HepG2 (cell line): ENCODE measurements at regions not wholly inside any gene's neighbourhood (a gene's known extent, or its start where the extent isn't known, plus 50 kb on each side); places are given as distances from the start of the nearest gene placed in this dataset.

Experiments used
- ATAC-seq: fragments of 200-7000 bp; cut with Tn5 transposase; 3 replicates; pipeline ENCODE4 v1.9.1; 2020; ENCODE audit warnings: mild to moderate bottlenecking, moderate library complexity
- BruUV-seq: library from RNA; stranded (reverse); fragments of 400-500 nt; replicated peaks from 2 replicates; lab custom pipeline; 2021; lab: Mats Ljungman, UMichigan
- CTCF ChIA-PET: fragments of 300-600 bp; formaldehyde crosslinking; extraction: SDS; loops from one replicate; lab custom pipeline; 2021; ENCODE audit warnings: low total read pairs, inconsistent platforms, low intra/inter-chr PET ratio; lab: Yijun Ruan, JAX
- POLR2A ChIA-PET: fragments of 350-600 bp; sonication (Branson Sonifier 250); formaldehyde crosslinking; loops from one replicate; lab custom pipeline; 2020; ENCODE audit warnings: antibody characterized with exemption, inconsistent platforms; lab: Yijun Ruan, JAX
- DNase-seq: peaks from one replicate; pipeline ENCODE4 v3.0.0-alpha.2; 2015; ENCODE audit warnings: low spot score
- FAIRE-seq: peaks from 3 replicates; lab custom pipeline; 2011; peaks lifted over from hg19 to GRCh38; lab: Jason Lieb, UNC
- H2AFZ ChIP-seq: one replicate; pipeline ENCODE4 v1.6.1; 2011; ENCODE audit warnings: low read length, inconsistent platforms
- H3K27ac ChIP-seq: fragments of 300-600 bp; 3 replicates; pipeline ENCODE4 v1.8.0; 2011; ENCODE audit warnings: mixed run types, mild to moderate bottlenecking, mixed read lengths, low read length, inconsistent platforms; ENCODE audit not compliant: insufficient read depth; ENCODE audit errors: extremely low read length
- H3K27me3 ChIP-seq, 2 experiments: fragments of 200-600 bp in 1 of 2; 2 replicates in 1 of 2; 3 replicates in 1 of 2; pipeline versions ENCODE4 v1.6.0 to v1.8.0; 2011; ENCODE audit warnings: low read length in 2 of 2, mild to moderate bottlenecking in 2 of 2, moderate library complexity in 2 of 2, inconsistent platforms in 1 of 2; ENCODE audit not compliant: insufficient read depth in 2 of 2, control insufficient read depth in 1 of 2
- H3K36me3 ChIP-seq, 2 experiments: fragments of 200-600 bp in 1 of 2; replicated peaks in 1 of 2; 2 replicates in 1 of 2; 3 replicates in 1 of 2; pipeline versions ENCODE4 v1.5.1 to v1.8.0; 2011; ENCODE audit warnings: low read length in 2 of 2, inconsistent platforms in 1 of 2; ENCODE audit not compliant: insufficient read depth in 2 of 2, control insufficient read depth in 1 of 2
- H3K4me1 ChIP-seq: 2 replicates; pipeline ENCODE4 v1.5.1; 2012; ENCODE audit warnings: low read length, inconsistent platforms; ENCODE audit not compliant: insufficient read depth
- H3K4me2 ChIP-seq: 2 replicates; pipeline ENCODE4 v1.6.0; 2011; ENCODE audit warnings: low read depth, low read length, inconsistent platforms
- H3K4me3 ChIP-seq, 3 experiments: fragments of 200-600 bp in 1 of 3; sonication (generic), shearing (Covaris generic) in 1 of 3; replicated peaks in 1 of 3; 2 replicates each; pipeline ENCODE4 v1.5.1; 2011 to 2016; ENCODE audit warnings: low read length in 3 of 3, inconsistent platforms in 2 of 3, low read depth in 2 of 3, mild to moderate bottlenecking in 2 of 3, control low read depth in 1 of 3, mixed read lengths in 1 of 3; ENCODE audit not compliant: insufficient read depth in 1 of 3
- H3K79me2 ChIP-seq: one replicate; pipeline ENCODE4 v1.6.1; 2011; ENCODE audit warnings: low read length, inconsistent platforms; ENCODE audit not compliant: insufficient read depth
- H3K9ac ChIP-seq: 2 replicates; pipeline ENCODE4 v1.6.0; 2011; ENCODE audit warnings: mild to moderate bottlenecking, low read depth, low read length, inconsistent platforms; ENCODE audit not compliant: insufficient read depth
- H3K9me3 ChIP-seq: 2 replicates; pipeline ENCODE4 v1.5.1; 2012; ENCODE audit warnings: mild to moderate bottlenecking, low read length
- H4K20me1 ChIP-seq: 2 replicates; pipeline ENCODE4 v1.6.0; 2011; ENCODE audit warnings: inconsistent platforms, mild to moderate bottlenecking, low read length, moderate library complexity; ENCODE audit not compliant: insufficient read depth
- AGO2 ChIP-seq: fragments of 200-400 bp; formaldehyde crosslinking; optimal IDR thresholded peaks from 2 replicates; pipeline ENCODE3; 2017; ENCODE audit warnings: mild to moderate bottlenecking, low read depth, low read length, moderate library complexity
- ATF1 ChIP-seq: IDR thresholded peaks from 2 replicates; pipeline ENCODE4 v1.6.1; 2016; ENCODE audit warnings: mild to moderate bottlenecking, control low read depth
- E2F2 ChIP-seq: sonication (generic); formaldehyde crosslinking; IDR thresholded peaks from 2 replicates; pipeline ENCODE4 v1.4.0; 2020; ENCODE audit warnings: missing genetic modification reagents, borderline replicate concordance
- ELF4 ChIP-seq: sonication (generic); formaldehyde crosslinking; IDR thresholded peaks from 2 replicates; pipeline ENCODE4 v1.5.0; 2020; ENCODE audit warnings: missing genetic modification reagents, mild to moderate bottlenecking, moderate library complexity, borderline replicate concordance
- ESRRA ChIP-seq: sonication (generic); formaldehyde crosslinking; IDR thresholded peaks from 2 replicates; pipeline ENCODE4 v1.5.1; 2020; ENCODE audit warnings: mild to moderate bottlenecking, low read depth, missing genetic modification reagents
- FOXP1 ChIP-seq, 2 experiments: fragments of 450-650 bp in 1 of 2; IDR thresholded peaks; 2 replicates each; pipeline ENCODE4 v1.6.1; 2017 to 2018; ENCODE audit warnings: antibody characterized with exemption in 1 of 2
- HCFC1 ChIP-seq: fragments of 150-350 bp; IDR thresholded peaks from 2 replicates; pipeline ENCODE4 v1.6.1; 2014; ENCODE audit warnings: low read depth, low read length
- IRF2 ChIP-seq: IDR thresholded peaks from 2 replicates; pipeline ENCODE4 v1.6.1; 2018; ENCODE audit warnings: missing genetic modification reagents, missing compliant biosample characterization
- MXD1 ChIP-seq: sonication (generic); formaldehyde crosslinking; IDR thresholded peaks from 2 replicates; pipeline ENCODE4 v1.4.0; 2020; ENCODE audit warnings: mild to moderate bottlenecking, missing genetic modification reagents
- MYC ChIP-seq: sonication (generic); formaldehyde crosslinking; IDR thresholded peaks from 2 replicates; pipeline ENCODE4 v1.9.0; 2021; ENCODE audit warnings: missing genetic modification reagents, borderline replicate concordance
- PAXIP1 ChIP-seq: sonication (generic); formaldehyde crosslinking; conservative IDR thresholded peaks from 2 replicates; pipeline ENCODE4 v1.4.0; 2020; ENCODE audit warnings: mild to moderate bottlenecking, missing genetic modification reagents, moderate library complexity
- SIX1 ChIP-seq: sonication (generic); formaldehyde crosslinking; IDR thresholded peaks from 2 replicates; pipeline ENCODE4 v1.4.0; 2020; ENCODE audit warnings: missing genetic modification reagents, borderline replicate concordance
- ZBTB25 ChIP-seq: IDR thresholded peaks from 2 replicates; pipeline ENCODE4 v1.6.1; 2018; ENCODE audit warnings: missing genetic modification reagents
- ZIK1 ChIP-seq: sonication (generic); formaldehyde crosslinking; IDR thresholded peaks from 2 replicates; pipeline ENCODE4 v1.5.0; 2020; ENCODE audit warnings: mild to moderate bottlenecking, low read depth, missing genetic modification reagents, borderline replicate concordance
- ZMYM2 ChIP-seq: sonication (generic); formaldehyde crosslinking; IDR thresholded peaks from 2 replicates; pipeline ENCODE4 v1.8.0; 2022; ENCODE audit warnings: mild to moderate bottlenecking, missing genetic modification reagents
- ZNF143 ChIP-seq: sonication (generic); formaldehyde crosslinking; IDR thresholded peaks from 2 replicates; pipeline ENCODE4 v1.4.0; 2020; ENCODE audit warnings: missing genetic modification reagents
- ZNF547 ChIP-seq: sonication (generic); formaldehyde crosslinking; IDR thresholded peaks from 2 replicates; pipeline ENCODE4 v1.5.1; 2020; ENCODE audit warnings: mild to moderate bottlenecking, missing genetic modification reagents
- WGBS: methylation state at CpG from one replicate; pipeline ENCODE4 v1.1.6; 2017; ENCODE audit warnings: low lambda C conversion rate; 5-methylcytosine and 5-hydroxymethylcytosine counted together
- in situ Hi-C: cut with HindIII; loops from 2 replicates; pipeline ENCODE4 v1.10.0; 2017; ENCODE audit warnings: low pct_unique_long_range_greater_than_20kb; ENCODE audit not compliant: extremely low pct_ligation_motif_present
- intact Hi-C: fragments of 100-400 bp; cut with micrococcal nuclease; formaldehyde crosslinking; loops from one replicate; pipeline ENCODE4 v1.10.0; 2022; ENCODE audit not compliant: unreplicated experiment

GRCh38 chr2:41137031-41137430 lies 685.1 kb upstream of the SLC8A1 start (continued):
- no peak for TF ChIP-seq HCFC1
- TF ChIP-seq ATF1 (CRISPR knock-in tag): no peak
- no peak for TF ChIP-seq ZNF547 (CRISPR knock-in tag)
- TF ChIP-seq MYC (CRISPR knock-in tag): no peak
- no peak for TF ChIP-seq ZNF143 (CRISPR knock-in tag)
- TF ChIP-seq ELF4: no peak
- TF ChIP-seq ZIK1 (CRISPR knock-in tag): no peak
- TF ChIP-seq, all 625 proteins: peak for 0

- H3K9me3 ChIP-seq: no peaks in the 10 kb centered on the region
- no TSS peak for BruUV-seq
- no peaks in the 10 kb centered on the region for H4K20me1 ChIP-seq
- H3K27ac ChIP-seq: no peak overlapping the region
- ChIA-PET POLR2A (no interaction called here), CTCF (no interaction called here)
- no peak overlapping the region for H3K4me3 ChIP-seq
- H3K36me3 ChIP-seq: no peaks in the 10 kb centered on the region
- peak; percentile 36 for DNase-seq
- 1% methylated on average over 5 of the region's 5 CpGs for WGBS
- no peak overlapping the region for H3K9ac ChIP-seq
- in situ Hi-C loops (no loop called here), intact Hi-C loops (loop anchor here (10.0 kb wide), 1 partner anchor 1246 kb away; no protein-coding TSS in a partner anchor)
- no peak overlapping the region for H3K4me2 ChIP-seq
- no peaks in the 10 kb centered on the region for H3K79me2 ChIP-seq
- H3K27me3 ChIP-seq: no peaks in the 10 kb centered on the region
- peaks cover 14% of the 10 kb centered on the region for H3K4me1 ChIP-seq
- peak; percentile 88 for ATAC-seq
- no peak overlapping the region for H2AFZ ChIP-seq
- no peak for FAIRE-seq
- TF ChIP-seq E2F2 (CRISPR knock-in tag) (no peak), PAXIP1 (CRISPR knock-in tag) (peak; percentile 54; the same call in 1 of the 2 replicates), MXD1 (CRISPR knock-in tag) (no peak), SIX1 (CRISPR knock-in tag) (no peak), AGO2 (no peak), ZMYM2 (0 out of 2 replicates have a peak, but pooled peaks have one; percentile 31), FOXP1 (IDR thresholded peaks at IDR 0.05) (no peak), FOXP1 (CRISPR knock-in tag; IDR thresholded peaks at IDR 0.05) (0 out of 2 replicates have a peak, but pooled peaks have one; percentile 17), ESRRA (CRISPR knock-in tag) (peak; percentile 78; the same call in 1 of the 2 replicates), ZBTB25 (CRISPR knock-in tag) (no peak), IRF2 (CRISPR knock-in tag) (no peak)
Observed at GRCh38 chr2:41141146-41141791, 689.4 kb upstream of the SLC8A1 start.
